A204.1 (cell line): ENCODE measurements at regions not wholly inside any gene's neighbourhood (a gene's known extent, or its start where the extent isn't known, plus 50 kb on each side); places are given as distances from the start of the nearest gene placed in this dataset.
"Not testable (repeated sequence)": the region's sequence is repeated elsewhere in the genome, so short reads cannot be mapped to it uniquely, and the experiment has no call there.

Experiments
- FAIRE-seq: peaks from 2 replicates; lab custom pipeline; 2012; peaks lifted over from hg19 to GRCh38; lab: Jason Lieb, UNC

DNA sequence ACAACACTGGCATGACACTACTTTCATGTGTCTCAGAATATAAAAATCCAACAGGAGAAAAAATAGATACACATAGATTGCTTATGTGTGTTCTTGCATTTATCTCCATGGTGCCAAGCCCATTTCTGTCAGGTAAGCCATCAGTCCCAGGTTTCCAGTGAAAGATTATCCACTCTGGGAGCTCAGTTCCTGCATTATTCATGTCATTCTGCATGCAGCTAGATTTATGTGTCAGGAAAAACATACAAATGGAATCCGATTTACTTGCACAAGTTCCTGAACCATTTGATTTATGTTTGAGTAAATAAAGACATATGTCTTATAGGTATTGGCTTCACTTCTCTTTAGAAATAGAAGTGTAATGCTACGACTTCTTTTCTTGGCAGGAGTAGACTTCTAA lies 569.7 kb downstream of the KCNJ2 start:
- FAIRE-seq = no peak

DNA sequence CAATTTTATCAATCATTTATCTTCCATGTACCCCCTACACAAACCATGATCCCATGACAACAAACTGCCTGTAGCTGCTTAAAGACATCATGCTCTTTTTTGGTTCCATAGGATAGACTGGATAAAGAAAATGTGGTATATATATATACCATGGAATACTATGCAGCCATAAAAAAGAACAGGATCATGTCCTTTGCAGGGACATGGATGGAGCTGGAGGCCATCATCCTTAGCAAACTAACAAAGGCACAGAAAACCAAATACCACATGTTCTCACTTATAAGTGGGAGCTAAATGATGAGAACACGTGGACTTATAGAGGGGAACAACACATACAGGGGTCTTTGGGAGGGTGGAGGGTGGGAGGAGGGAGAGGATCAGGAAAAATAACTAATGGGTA lies 577.2 kb downstream of the KCNJ2 start:
- not testable (repeated sequence) for FAIRE-seq

DNA sequence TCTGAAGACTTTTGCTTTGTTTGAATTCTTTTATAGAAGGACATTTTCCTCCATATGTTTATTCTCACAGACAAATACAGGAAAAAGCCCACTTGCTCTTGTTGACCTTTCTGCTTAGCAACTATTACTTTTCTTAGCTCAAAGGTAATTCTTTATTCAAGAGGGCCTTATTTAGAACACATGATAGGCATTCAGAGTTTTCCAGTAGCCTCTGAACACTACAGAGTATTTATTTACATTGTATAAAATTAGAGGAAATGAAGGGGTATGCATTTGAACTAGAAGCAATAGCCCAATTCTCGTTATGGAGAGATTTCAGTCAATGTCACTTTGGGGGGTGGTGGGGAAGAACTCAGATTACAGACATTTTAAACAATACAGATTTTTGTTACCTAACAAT lies 581.7 kb downstream of the KCNJ2 start:
- no peak for FAIRE-seq

DNA sequence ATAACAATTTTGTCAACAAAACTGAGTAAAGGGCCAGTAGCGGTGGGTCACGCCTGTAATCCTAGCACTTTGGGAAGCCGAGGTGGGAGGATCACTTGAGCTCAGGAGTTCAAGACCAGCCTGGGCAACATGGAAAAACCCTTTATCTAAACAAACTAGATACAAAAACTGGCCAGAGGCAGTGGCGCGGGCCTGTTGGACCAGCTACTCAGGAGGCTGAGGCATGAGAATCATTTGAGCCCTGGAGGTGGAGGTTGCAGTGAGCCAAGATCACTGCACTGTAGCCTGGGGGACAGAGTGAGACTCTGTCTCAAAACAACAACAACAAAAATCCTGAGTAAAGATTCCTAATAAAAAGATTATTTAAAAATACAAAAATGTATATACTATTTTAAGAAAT lies 583.1 kb downstream of the KCNJ2 start:
- FAIRE-seq = not testable (repeated sequence)

DNA sequence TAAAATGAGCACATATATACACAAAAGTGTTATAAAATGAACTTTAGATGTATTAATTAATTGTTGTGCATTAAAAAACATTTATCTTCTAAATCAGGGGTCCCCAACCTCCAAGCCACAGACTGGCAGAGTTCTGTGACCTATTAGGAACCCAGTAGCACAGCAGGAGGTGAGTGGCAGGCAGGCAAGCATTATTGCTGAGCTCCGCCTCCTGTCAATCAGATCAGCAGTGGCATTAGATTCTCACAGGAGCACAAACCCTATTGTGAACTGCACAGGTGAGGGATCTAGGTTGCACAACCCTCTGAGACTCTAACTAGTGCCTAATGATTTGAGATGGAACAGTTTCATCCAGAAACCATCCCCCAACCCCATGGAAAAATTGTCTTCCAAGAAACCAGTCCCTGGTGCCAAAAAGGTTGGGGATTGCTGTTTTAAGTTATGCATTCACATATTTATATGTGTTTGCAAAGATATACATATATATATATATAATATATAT lies 583.7 kb downstream of the KCNJ2 start:
- FAIRE-seq = no peak

DNA sequence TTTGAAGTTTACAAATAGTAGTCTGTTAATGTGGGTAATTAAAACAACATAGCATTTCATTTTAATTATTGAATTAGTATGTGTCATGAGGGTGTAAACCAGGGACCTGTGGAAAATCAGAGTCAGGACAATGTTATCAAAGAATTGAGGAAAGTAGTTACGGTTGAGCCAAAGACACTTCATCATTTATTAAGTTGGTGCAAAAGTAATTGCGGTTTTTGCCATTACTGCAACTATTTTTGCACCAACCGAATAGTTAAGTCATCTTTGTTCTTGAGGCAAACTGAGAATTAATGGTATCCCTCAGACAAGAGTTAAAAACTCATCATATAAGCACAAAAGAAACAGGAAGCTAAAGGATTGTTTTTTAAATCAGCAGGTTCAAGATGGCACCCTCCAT lies 593.7 kb downstream of the KCNJ2 start:
- no peak for FAIRE-seq

DNA sequence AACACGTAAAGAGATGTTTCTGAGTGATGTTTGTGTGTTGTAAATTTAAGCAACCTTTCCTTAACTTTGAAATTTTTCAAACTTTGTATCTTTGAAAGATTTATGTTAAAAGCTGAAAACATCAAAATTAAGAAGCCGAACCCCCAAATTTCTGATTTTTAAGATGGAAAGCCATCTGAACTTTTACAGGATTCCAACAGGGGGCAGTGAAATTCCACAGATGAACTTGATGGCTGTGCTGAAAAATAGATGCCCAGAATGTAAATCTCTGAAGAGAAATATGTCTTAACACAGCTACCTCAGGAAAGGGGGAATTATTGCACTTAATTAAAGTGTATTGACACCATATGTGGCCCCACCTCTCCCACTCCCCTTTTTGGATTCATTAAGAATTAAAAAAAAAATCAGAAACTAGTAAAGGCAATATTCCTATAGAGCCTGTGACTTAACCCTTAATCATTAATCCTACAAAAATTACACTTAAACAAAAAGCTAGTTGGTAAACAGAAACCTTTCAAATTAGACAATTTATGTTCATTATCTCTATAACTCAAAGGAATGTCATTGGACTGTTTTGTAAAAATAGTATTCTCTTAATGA lies 597.9 kb downstream of the KCNJ2 start:
- peak; percentile 96 for FAIRE-seq

DNA sequence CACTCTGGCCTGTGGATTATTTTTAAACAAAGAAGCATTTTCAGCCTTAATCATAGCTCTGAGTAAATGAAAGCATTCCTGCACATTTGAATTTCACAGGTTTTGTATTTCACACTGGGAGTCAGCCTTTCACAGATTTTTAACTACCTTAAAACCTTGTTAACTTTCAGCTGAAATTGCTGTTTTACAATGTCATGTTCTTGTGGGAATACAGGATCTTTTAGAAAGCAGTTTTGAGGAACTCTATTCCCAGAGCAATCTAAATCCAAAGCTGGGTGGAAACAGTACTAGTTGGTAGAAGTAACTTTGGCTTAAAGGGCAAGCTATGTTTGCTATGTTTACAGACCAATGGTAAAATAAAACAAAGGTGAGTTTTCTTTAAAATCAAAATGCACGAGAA lies 600.6 kb downstream of the KCNJ2 start:
- no peak for FAIRE-seq

DNA sequence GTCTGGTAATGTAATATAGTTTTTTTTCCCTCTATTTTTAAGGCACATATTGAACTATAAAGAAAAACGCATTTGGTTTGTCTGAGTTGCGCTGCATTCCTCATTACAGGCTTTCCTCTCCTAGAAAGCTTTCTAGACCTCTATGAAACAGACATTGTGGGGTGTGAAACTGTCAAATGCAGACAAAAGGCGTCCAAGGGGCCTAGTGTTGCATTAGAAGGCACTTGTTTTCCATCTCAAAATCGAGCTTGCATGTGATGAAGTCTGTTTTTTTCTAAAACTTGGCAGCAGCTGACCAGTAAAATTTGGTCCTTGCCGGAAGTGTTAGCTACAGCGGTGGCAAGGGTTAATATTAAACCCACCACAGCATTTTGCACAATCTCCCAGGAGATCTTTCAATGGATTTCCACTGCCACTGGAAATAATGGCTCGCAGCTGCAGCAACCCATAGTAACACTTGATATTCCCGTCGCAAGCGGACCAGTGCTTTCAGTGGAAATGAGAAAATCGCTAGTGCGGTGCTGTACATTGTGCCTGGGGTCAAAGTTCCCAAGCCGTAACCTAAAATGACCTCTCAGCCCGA lies 602.6 kb downstream of the KCNJ2 start:
- no peak for FAIRE-seq

DNA sequence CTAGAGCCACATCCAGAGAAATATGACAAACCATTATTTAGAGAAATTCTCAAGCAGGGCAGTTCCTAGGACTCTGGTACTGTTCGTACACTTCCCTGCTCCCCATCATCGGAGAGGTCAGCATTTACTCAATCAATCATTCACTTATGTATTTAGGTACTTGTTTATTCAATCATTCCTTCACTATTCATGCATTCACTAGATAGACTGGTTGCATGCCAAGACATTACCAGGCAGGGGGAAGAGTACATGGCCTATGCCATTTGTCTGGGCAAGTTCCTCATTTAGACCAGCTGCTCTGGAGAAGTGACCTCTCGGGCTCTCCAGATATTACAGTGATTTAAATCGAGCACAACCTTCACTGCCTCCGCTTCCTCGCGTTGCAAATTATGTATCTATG lies 603.4 kb downstream of the KCNJ2 start:
- FAIRE-seq = no peak

DNA sequence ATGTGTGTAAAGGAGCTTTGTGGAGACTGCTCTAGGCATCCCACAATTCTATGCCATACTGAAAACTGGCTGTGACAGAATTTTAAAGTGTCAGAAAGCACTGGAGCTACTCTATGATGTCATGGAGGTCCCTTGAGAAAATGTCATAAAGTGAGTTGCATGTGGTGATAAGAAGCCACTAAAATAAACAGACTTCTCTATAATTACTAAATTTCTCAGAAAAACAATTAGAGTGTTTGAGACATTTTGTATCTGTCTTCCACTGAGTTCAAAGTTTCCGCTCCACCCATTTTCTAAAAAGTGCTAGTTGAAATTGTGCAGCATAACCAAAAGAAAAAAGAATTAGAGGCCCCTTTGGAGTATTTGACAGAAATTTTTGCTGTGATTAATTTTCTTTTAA lies 603.9 kb downstream of the KCNJ2 start:
- no peak for FAIRE-seq

DNA sequence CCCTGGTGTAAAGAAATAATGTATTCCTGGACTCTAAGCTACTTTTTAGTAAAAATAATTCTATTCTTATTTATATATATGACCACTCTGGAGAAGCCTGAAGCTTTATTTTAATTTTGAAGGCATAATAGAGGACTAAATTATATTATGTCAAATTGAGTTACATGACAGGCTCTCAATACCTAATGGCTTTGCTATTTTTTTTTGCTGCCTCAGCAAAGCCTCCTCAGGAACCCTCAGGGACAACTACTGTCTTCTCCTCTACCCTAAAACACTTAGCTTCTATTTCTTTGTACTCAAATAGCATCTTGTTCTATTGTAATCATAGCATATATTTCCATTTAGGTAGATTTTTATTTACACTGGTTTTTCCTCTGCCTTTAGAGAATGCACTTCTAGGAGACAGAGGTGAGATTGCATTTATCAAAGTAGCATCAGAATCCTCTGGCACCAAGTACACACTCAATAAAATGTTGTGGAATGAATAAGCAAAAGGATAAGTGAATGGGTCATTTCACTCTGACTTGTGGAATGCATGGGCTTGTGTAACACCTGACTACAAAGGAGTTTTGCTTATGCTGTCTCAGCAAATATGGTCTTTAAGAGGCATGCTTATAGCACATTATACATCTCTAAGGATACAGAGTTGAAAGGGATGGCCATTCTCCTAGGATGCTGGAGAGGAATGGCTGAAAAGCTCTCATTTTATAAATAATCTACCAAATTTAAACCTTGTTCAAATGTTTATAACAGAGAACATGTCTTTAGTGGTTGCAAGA lies 605.2 kb downstream of the KCNJ2 start:
- FAIRE-seq = no peak

DNA sequence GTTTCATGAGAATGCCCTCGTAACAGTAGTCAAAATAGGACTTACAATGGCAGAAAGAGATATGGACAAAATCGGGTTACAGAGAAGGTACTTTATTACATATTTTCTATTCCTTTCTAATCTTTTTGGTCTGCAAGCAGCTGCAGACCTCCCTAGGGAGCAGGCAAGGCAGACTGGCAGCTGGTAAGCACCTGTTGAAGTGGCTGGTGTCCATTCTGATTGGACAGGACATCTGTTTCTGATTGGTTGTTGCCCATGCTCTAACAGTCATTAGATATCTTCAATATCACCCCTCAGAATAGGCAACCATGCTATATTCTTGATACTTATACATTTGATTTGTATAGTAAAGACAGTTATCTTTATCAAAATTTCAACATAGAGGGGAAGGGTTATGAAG lies 606.3 kb downstream of the KCNJ2 start:
- no peak for FAIRE-seq

DNA sequence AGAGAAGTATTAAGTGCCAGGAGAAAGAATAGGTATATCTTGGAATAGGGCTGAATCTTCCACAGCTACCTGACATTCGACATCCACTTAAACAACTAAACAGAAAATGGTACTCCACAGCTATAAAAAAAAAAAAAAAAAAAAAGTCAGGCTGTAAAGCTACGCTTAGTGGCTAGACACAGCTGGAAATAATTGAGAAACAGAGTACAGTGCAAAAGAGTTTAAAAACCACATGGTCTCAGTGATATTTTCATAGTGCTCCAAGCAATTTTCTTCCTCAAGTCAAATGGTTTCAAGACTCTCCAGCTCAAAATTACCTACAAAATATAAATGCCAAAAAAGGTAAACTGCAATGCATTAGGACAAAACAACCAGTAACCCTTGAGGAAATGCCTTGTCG lies 607.1 kb downstream of the KCNJ2 start:
- no peak for FAIRE-seq

DNA sequence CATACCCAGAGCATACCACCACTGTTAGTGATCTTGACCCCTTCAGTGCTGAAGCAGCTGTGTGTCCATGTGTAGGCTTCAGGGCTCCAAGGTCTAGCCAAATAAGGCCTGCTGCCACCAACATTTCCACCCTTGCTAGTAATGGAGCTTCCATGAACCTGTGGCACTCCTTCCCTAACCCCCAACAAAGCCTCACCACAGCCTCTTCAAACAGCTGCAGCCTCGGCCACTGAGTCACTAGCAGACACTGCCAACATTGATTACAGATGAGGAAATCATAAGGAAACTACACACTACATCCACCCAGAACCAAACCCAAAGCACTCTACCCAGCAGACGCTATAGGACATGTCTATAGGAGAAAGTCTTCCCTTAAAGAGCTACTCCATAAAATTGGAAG lies 610.7 kb downstream of the KCNJ2 start:
- FAIRE-seq = no peak

DNA sequence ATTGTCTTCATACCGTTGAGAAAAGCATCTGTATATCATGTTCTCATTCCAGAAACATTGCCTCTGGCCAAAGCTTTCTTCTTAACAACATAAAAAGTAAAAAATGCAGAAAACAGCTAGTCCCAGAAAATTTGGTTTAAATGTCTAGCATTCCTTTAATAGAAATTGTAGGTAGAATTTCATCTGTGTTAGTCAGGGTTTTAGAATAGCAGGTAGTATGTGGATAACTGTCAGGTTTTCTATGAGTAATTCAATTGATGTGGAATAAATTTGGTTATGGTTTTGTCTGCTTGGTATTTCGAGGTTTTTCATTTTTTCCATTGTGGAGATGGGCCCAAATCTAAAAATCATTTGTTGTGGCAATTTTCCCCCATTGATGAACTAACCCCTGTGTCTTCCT lies 616.7 kb downstream of the KCNJ2 start:
- no peak for FAIRE-seq

DNA sequence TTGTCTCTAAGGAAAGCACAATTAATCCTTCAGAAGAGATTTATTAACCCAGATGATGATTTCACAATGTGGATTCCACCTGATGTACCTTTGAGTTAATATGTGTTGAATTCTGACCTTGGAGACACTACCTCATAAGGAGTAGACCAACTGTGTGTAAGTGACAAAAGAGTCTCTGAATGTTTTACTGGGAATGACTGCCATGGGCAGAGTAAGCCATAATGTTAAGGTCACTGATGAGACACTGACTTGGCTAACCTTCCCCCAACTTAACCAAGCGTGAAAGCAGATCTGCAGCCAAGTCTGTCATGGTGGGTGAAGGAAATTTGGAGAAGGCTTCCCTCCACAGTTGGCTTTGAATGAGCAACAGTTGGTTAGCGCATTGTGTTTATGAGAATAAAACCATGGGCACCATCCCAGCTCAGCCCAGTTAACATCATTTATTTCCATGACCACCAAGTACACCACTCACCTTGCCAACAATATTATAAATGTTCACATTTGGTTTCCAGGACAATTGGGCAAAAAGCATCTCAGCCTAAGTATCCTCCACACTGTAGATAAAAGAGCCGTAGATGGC lies 618.5 kb downstream of the KCNJ2 start:
- FAIRE-seq = no peak

DNA sequence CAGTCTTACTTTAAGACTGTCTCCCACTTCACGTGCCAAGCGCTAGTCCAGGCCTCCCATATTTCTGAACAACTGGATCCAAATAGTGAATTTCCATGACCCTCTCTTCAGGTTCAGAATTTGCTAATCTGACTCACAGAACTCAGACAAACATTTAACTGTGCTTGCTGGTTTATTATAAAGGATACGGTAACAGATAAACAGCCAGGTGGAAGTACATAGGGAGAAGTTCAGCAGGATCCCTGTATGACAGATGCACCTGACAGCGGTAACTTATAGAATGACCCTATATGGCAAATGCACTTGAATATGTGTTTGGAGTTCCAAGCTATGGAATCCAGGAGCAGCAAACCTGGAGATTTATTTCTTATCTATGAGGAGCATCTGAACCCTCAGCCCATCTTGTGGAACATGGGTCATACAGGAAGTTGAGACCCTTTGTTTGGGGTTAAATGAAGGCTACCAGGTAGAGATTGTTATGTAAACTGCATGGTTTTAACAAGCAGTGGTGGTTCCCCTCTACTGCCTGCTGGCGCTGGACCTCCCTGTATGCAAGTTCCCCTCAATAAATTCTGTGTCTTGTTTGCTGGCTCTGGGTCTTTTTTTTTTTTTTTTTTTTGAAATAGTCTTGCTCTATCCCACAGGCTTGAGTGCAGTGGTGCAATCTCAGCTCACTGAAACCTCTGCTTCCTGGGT lies 622.6 kb downstream of the KCNJ2 start:
- no peak for FAIRE-seq

DNA sequence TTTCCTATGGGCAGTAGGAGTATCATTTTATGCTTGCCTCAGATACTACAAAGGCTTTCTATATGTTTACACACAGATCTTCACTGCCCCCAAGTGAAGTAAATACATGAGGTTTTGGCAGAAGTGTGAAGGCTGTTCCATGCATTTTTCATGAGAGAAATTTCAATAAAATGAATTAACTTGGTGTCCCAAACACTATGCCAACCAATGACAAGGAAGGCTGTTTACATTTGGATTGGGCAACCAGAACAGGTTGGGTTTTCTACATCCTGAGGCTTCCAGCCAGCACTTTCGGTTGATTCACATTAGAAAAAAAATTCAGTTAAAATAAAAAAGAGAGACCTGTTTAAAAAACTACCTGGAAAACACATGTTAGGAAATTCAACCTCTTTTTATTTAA lies 625.4 kb downstream of the KCNJ2 start:
- no peak for FAIRE-seq

DNA sequence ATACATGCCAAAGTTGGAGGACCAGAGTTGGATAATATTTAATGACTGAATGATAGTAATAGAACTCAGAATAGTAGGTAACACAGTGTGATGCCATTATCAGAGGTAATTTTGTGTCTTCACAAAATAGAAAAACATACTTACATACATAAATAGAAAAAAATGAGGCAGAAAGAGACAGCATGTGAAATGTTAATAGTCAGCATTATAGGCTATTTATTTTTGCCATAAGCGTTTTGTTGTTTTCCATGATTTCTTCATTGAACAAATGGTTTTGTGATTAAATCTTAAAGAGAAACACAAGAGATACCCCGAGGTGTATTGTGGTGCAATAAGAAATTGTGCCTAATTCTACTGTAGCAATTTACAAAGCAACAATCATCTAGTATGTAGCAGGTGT lies 626.3 kb downstream of the KCNJ2 start:
- no peak for FAIRE-seq

DNA sequence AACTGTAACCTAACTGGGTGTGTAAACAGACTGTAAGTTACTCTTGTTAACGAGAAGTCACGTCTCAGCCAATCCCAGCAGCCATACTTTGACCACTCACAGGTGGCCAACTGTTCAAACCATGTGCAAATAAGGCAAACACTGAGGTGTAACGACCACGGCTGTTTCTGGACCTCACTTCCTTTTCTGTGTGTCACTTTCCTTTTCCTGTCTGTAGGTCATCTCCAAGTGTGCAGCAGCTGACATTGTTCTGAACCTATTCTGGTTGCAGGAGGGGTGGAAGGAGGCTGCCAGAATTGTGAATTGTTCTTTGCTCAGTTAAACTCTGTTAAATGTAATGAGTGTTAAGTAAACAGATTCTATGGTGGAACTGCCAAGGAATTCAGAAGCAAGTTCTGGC lies 627.4 kb downstream of the KCNJ2 start:
- FAIRE-seq = no peak

DNA sequence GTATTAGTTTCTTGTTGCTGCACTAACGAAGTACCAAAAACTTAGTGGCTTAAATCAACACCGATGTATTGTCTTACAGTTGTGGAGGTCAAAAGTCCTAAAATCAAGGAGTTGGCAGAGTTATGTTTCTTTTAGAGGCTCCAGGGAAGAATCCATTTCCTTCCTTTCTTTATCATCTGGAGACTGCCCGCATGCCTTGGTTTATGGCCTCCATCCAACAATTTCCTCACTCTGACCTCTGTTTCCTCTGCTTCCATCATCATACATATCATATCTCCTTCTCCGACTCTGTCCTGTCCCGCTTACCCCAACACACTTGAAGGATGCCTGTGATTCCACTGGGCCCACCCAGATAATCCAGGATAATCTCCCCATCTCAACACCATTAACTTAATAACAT lies 627.8 kb downstream of the KCNJ2 start:
- no peak for FAIRE-seq

DNA sequence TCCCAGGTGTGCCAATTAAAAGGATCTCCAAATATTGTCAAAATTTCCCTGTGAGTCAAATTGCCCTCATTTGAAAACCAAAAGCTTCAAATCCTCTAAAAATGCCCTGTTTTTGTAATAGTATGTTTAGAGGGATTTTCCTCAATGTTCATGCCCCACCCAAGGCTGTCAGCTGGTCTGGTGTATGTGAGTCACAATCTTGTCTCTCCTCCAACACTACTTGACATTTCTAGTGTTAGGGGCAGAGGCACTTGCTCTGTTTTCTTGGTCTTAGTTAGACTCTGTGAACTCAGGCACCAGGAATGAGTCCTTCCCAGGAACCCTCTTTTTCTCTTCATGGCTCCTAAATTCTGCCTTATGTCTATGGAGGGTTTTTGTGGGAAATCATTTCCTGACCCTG lies 634.8 kb downstream of the KCNJ2 start:
- no peak for FAIRE-seq
